RCC 7860 (cell line): ENCODE measurements at regions not wholly inside any gene's neighbourhood (a gene's known extent, or its start where the extent isn't known, plus 50 kb on each side); places are given as distances from the start of the nearest gene placed in this dataset.

Source experiments
- DNase-seq: peaks from one replicate; pipeline ENCODE4 v3.0.0-alpha.2; 2015; ENCODE audit warnings: low spot score
- FAIRE-seq: peaks from 2 replicates; lab custom pipeline; 2012; peaks lifted over from hg19 to GRCh38; lab: Jason Lieb, UNC

DNA sequence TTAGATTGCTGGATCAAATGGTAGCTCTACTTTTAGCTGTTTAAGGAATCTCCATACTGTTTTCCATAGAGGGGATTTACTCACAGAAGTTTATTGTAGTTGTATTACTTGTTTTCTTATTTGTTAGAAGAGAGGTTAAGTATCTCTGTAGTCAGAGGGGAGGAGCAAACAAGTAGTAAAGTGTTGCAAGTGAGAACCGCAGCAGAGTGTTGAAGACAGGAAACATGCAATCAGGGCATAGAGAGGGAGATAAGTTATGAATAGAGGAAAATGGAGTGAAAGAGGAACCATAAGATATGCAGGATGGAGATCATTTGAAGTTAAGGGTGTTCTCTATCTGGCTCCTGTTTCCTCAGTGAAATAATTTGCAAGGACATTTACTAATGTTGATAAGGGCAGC lies 331.4 kb upstream of the TMEM229A start:
- FAIRE-seq: no peak
- no peak for DNase-seq

GRCh38 chr7:124354201-124354600 lies 321.3 kb upstream of the TMEM229A start:
- DNase-seq (no peak), FAIRE-seq (no peak)

DNA sequence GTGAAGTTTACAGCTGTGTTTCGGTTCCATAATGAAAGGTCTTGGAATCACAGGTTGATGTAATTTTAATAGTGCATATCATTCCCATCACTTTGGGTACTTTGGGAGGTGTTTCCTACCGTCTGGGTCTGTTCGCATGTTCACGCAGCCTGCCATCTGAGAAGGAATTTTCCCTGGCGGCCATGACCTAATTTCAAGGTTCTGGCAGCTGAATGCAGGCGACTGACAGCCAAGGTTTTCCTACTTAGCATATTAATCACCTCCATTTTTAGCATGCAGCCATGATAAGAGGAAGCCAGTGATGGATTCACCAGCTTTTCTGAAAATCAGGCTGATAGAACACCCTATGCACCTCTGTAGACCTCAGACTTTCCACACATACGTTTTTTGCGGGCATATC lies 319.1 kb upstream of the TMEM229A start:
- DNase-seq (no peak), FAIRE-seq (no peak)

GRCh38 chr7:124349443-124349842 lies 316.6 kb upstream of the TMEM229A start:
- FAIRE-seq (no peak), DNase-seq (no peak)

DNA sequence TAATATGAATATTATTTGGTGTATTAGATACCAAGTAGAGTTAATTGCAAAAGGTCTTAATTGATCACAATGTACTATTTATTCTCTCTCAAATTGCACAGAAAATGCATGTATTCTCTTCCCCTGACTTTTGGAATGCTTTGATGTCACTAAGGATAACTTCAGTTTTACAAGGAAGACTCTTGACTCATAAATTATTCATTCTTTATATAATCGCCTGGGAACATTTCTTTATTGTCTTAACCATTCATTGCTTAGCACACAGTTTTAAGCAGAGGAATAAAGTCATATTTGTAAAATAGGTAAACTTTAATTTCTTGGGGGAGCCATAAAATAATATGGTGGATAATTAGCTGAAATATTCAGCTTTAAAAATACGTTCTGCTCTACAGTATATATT lies 306.0 kb upstream of the TMEM229A start:
- no peak for FAIRE-seq
- no peak for DNase-seq

DNA sequence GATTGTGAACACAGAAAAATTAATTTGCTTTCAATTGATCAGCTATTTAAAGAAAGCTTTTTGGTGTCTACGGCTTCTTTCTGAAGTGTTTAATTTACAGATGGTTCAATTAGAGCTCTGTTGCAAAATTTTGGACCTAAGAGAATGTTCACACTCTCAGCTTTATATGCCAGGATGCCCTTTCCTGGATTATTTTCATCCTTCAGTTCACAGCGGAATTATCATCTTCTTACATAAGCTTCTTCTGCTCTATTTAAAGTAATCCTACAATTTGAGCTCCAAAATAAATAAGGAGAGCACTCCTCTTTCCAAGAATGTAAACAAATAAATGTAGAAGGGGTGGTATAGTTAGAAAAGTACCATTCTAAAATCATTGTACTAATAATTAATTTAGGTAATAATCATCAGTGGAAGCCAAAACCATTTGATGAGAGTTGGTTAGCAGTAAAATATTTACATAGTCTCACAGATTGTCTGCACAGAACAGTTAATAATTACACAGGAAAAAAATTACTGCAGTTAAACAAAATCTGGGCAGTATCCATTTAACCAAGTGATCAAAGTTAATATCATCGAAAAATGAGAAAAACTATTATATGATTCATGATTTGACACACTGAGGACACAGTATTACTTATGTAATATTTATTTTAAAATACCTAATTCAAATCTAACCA lies 298.0 kb upstream of the TMEM229A start:
- DNase-seq: no peak
- no peak for FAIRE-seq

GRCh38 chr7:124328774-124329173 lies 295.9 kb upstream of the TMEM229A start:
- DNase-seq (no peak), FAIRE-seq (no peak)

DNA sequence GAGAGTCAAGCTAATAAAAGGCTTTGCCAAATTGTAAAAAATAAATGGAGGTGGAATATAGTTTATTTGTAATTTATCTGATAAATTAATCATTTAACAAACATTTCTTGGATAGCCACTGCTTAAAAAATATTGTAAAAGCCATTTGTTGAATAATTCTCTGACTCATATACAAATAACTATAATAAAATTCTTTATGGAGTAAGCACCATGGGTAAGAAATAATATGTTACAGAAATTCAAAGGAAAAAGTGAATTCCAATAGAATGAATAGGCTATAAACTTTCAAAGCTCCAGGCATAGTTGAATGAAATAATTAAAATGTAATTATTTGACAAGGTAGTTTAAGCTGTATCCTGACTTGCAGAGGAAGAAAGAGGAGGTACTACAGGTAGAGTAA lies 291.4 kb upstream of the TMEM229A start:
- FAIRE-seq (no peak), DNase-seq (no peak)

DNA sequence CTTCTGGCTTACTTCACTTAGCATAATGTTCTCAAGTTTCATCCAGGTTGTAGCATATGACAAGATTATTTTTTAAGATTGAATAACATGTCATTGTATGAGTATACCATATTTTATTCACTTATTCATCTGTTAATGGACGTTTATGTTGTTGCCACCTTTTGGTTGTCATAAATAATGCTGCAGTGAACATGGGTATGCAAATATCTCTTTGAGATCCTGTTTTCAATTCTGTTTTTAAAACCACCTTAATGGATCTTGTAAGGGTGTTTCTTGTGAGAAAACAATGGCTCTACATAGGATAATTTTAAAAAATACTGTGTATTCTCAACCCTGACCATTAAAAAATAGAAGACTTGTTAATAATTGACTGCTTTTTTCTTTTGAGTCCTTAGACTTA lies 290.7 kb upstream of the TMEM229A start:
- DNase-seq (no peak), FAIRE-seq (no peak)

- FAIRE-seq (no peak), DNase-seq (no peak)
These were observed 289.7 kb upstream of the TMEM229A start for GRCh38 chr7:124322561-124322960.

- no peak for DNase-seq
- no peak for FAIRE-seq
These were observed 286.0 kb upstream of the TMEM229A start for GRCh38 chr7:124318721-124319450.

GRCh38 chr7:124310934-124311390 lies 278.1 kb upstream of the TMEM229A start:
- FAIRE-seq: no peak
- no peak for DNase-seq

DNA sequence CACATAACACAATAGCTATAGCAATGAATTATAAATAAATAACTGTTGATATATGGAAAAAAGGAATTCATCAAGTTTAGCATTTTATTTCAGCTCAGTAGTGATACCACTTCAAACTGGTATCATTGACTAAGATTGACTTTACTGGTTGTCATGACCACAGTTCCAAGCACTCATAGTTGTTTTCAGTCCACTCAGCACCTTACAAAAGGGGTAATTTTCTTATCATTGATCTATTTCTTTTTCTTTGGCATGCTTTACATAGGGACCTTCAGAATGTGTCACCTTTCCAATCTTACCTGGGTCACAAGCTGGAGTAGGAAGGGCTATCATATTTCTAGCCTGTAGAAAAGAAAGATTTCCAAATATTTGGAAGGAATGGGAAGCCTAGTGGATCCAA lies 275.5 kb upstream of the TMEM229A start:
- no peak for FAIRE-seq

DNA sequence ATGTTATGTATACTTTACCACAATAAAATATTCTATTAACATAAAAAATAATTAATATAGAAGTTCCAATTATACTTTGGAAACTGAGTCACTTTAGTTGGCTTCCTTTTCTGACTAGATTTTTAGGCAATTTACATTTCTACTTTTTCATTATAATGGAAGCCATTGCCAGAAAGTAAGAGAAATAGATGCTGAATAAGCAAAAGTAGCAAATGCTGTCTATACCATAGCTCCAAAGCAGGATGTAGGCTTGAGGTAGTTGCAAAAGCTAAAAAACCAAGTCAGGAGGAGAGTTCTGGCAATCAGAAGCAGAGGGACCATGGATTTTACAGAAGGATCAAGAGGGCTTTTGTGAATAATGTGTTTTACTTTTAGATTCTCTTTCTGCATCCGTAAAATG lies 262.4 kb upstream of the TMEM229A start:
- FAIRE-seq: no peak

More for the DNA sequence above, 275.5 kb upstream of the TMEM229A start:
- DNase-seq: no peak

GRCh38 chr7:124284937-124285336 lies 252.1 kb upstream of the TMEM229A start:
- DNase-seq (no peak), FAIRE-seq (no peak)

More for the DNA sequence above, 262.4 kb upstream of the TMEM229A start:
- no peak for DNase-seq

DNA sequence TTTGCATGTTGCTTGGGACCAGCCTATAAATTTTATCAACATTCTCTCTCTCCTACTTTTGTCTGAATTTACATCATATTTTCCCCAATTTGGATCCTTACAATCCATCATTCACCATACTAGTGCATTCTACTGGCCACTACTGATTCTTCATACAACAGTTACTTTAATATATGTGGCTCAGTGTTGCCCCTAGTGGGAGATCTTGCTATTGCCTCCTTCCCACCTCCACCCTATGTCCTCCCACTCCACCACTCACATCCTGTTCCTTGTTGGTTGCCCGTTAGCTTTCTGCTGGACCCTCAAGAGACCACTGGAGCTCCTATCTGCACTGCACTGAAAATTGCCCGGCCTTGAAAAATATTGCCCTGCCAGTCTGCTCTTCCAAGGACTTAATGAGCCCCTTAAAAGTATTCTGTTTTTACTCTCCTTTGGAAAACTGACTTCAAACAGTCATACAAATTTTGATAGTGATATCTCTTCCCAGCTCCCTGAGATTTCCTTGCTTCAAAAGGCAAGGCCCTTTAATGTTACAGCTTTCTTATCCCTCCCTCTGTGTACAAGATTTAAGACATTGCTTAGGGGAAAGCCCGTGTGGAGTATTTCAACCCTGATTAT lies 243.2 kb upstream of the TMEM229A start:
- FAIRE-seq: no peak
- peak; percentile 34 for DNase-seq

- FAIRE-seq (no peak), DNase-seq (no peak)
These were observed 242.5 kb upstream of the TMEM229A start for GRCh38 chr7:124275411-124275810.

DNA sequence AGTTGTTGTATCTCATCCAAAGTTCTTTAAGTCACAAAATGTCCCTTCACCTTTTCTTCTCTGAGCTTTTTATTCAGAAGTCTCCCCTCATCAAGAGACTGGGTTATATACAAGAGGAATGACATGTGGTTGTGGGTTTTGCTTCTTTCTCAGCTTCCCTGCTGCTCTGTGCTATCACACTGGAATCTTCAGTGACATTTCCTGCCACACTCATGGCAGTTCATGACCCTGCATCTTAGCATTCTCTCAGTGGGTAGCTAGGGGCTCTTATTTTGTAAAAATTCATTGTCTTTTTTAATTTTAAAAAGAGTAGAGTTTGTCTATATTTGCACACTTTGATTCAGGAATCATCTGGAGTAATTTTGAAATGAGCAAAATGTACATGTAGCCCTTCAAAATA lies 236.9 kb upstream of the TMEM229A start:
- DNase-seq (no peak), FAIRE-seq (no peak)

DNA sequence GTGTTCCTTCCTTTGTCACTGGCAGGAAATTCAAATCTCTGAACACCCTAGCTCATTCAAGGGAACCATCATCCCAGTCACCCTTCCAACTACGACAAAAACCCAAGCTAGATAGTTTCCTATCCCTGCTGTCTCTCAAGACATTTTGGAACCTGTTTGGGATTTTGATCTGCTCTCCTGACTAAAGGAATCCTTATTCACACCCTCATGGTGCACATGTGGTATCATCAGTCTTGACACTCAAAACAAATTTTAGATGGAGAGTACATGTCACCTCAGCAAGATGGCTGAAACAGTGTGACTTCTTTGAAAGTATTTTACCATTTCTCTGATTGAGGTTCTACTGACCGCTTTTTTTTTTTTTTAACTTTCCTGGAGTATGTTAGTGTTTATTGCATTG lies 234.3 kb upstream of the TMEM229A start:
- no peak for FAIRE-seq
- DNase-seq: no peak

GRCh38 chr7:124263232-124263827 lies 230.5 kb upstream of the TMEM229A start:
- peak; percentile 50 for DNase-seq
- no peak for FAIRE-seq

DNA sequence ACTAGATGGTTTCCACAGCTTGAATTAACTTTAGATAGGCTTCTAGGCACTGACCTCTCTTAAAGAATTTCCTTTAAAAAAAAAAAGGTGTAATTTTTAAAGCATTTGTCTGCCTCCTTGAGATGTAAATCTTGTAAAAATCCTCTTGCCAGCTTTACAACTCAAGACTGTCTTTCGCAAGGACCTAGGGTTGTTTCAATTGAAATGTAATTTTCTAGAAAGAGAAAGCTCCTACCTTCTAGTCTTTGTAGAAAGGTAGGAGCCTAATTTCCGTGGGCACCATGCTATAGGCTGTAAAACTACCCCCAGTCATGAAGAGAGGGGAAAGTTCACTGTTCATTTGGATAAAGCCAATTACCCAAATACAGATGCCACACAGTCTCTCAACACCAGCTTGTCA lies 228.8 kb upstream of the TMEM229A start:
- FAIRE-seq: no peak
- DNase-seq: no peak
